Stomach smooth muscle (tissue), 2 donors: ENCODE measurements at regions not wholly inside any gene's neighbourhood (a gene's known extent, or its start where the extent isn't known, plus 50 kb on each side); places are given as distances from the start of the nearest gene placed in this dataset.

Experiments used
- H3K27ac ChIP-seq: one replicate; pipeline ENCODE4 v1.7.0; 2013; ENCODE audit warnings: mild to moderate bottlenecking, low read length, inconsistent platforms
- H3K27me3 ChIP-seq, 2 donors: one replicate each; pipeline ENCODE4 v1.7.0; 2013; ENCODE audit warnings: low read length in 2 of 2; ENCODE audit not compliant: insufficient read depth in 2 of 2, control insufficient read depth in 1 of 2
- H3K36me3 ChIP-seq, 2 donors: one replicate each; pipeline ENCODE4 v1.7.0; 2013; ENCODE audit warnings: low read length in 2 of 2; ENCODE audit not compliant: control insufficient read depth in 2 of 2, insufficient read depth in 2 of 2
- H3K4me1 ChIP-seq: one replicate; pipeline ENCODE4 v1.7.0; 2013; ENCODE audit warnings: low read length; ENCODE audit not compliant: control insufficient read depth, insufficient read depth
- H3K4me3 ChIP-seq, 2 donors: one replicate each; pipeline ENCODE4 v1.7.0; 2013; ENCODE audit warnings: low read length in 2 of 2
- H3K9ac ChIP-seq, 2 donors: one replicate each; pipeline ENCODE4 v1.7.0; 2013; ENCODE audit warnings: low read length in 2 of 2, mild to moderate bottlenecking in 1 of 2
- H3K9me3 ChIP-seq, 2 donors: one replicate each; pipeline ENCODE4 v1.7.0; 2013; ENCODE audit warnings: low read length in 2 of 2; ENCODE audit not compliant: control insufficient read depth in 2 of 2
- donor health status: healthy.
- donor health status: Pancreatic carcinoma.

- no peak overlapping the region for H3K4me3 ChIP-seq
- no peak overlapping the region for H3K27ac ChIP-seq
- H3K9ac ChIP-seq = no peak overlapping the region
- no peaks in the 10 kb centered on the region for H3K4me1 ChIP-seq
- H3K36me3 ChIP-seq = no peaks in the 10 kb centered on the region
- peaks cover 3 to 6% of the 10 kb centered on the region in 2 donors for H3K27me3 ChIP-seq
- H3K9me3 ChIP-seq = peaks cover 0 to 4% of the 10 kb centered on the region in 2 donors
Measured at GRCh38 chr11:131044851-131045250, 128.6 kb upstream of the SNX19 start.

- H3K4me1 ChIP-seq = no peaks in the 10 kb centered on the region
- H3K36me3 ChIP-seq = no peaks in the 10 kb centered on the region
- no peak overlapping the region for H3K27ac ChIP-seq
- H3K9ac ChIP-seq = no peak overlapping the region
- peaks cover 0 to 4% of the 10 kb centered on the region in 2 donors for H3K9me3 ChIP-seq
- peaks cover 0 to 4% of the 10 kb centered on the region in 2 donors for H3K27me3 ChIP-seq
- no peak overlapping the region for H3K4me3 ChIP-seq
Measured at GRCh38 chr11:131052367-131052766, 136.1 kb upstream of the SNX19 start.

GRCh38 chr11:131056036-131056435, 139.8 kb upstream of the SNX19 start:
- no peaks in the 10 kb centered on the region for H3K36me3 ChIP-seq
- no peaks in the 10 kb centered on the region for H3K4me1 ChIP-seq
- no peak overlapping the region for H3K4me3 ChIP-seq
- no peak overlapping the region for H3K27ac ChIP-seq
- no peak overlapping the region for H3K9ac ChIP-seq
- no peaks in the 10 kb centered on the region for H3K9me3 ChIP-seq
- peaks cover 3 to 4% of the 10 kb centered on the region in 2 donors for H3K27me3 ChIP-seq

- Histone ChIP-seq H3K27me3 (peaks cover 3 to 4% of the 10 kb centered on the region in 2 donors), H3K4me3 (no peak overlapping the region)
Measured at GRCh38 chr11:131063638-131064037, 147.4 kb upstream of the SNX19 start.

GRCh38 chr11:131064373-131064991, 148.2 kb upstream of the SNX19 start:
- no peaks in the 10 kb centered on the region for H3K36me3 ChIP-seq
- no peak overlapping the region for H3K4me3 ChIP-seq
- peaks cover 3 to 4% of the 10 kb centered on the region in 2 donors for H3K27me3 ChIP-seq
- no peak overlapping the region for H3K27ac ChIP-seq
- no peak overlapping the region for H3K9ac ChIP-seq
- no peaks in the 10 kb centered on the region for H3K9me3 ChIP-seq
- no peaks in the 10 kb centered on the region for H3K4me1 ChIP-seq

More at GRCh38 chr11:131063638-131064037, 147.4 kb upstream of the SNX19 start:
- no peak overlapping the region for H3K27ac ChIP-seq
- no peak overlapping the region for H3K9ac ChIP-seq
- no peaks in the 10 kb centered on the region for H3K36me3 ChIP-seq
- no peaks in the 10 kb centered on the region for H3K9me3 ChIP-seq
- no peaks in the 10 kb centered on the region for H3K4me1 ChIP-seq

DNA sequence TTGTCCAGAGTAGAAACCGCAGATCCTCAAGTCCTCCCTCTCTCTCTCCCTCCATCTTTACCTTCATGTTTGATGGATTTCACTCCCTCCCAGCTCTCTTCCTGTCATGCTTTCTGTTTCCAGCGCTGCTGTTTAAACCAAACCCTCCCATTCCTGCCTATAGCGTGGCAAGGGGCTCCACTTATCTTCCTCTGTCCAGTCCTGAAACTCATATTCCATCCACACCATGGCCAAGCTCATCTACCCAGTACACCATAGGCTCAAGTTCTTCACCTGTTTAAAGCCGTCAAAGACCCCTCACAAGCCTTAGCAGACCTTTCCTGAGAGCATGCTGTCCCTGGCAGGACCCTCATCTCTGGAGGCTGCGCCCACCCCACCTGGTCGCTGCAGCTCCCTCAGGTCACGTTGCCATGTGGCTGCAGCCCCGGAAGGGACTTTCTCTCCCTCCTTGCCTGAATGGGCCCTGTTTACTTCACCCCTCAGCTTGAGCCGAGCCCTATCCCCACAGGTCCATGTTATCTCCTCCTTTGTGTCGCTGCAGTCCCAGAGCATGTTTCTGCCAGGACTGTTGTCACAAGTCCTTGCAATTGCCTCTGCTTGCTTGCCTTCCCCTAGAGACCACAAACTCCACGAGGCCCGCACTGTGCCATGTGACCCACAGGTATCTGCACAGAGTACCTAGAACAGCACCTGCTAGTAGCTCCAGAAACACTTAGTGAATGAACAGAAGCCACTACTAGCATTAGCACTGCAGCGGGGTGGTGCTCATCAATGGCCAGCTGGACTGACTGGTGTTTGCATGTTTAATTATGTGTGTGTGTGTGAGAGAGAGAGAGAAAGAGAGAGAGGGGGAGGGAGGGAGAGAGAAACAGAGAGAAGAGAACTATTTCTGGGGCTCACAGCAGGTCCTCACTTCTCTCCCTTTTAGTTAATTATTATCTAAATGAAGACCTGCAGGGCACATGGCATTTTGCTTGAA, 149.4 kb upstream of the SNX19 start:
- Histone ChIP-seq H3K4me3 (no peak overlapping the region), H3K27ac (no peak overlapping the region), H3K9ac (no peak overlapping the region), H3K4me1 (no peaks in the 10 kb centered on the region), H3K9me3 (no peaks in the 10 kb centered on the region), H3K27me3 (peaks cover 0 to 3% of the 10 kb centered on the region in 2 donors), H3K36me3 (no peaks in the 10 kb centered on the region)

DNA sequence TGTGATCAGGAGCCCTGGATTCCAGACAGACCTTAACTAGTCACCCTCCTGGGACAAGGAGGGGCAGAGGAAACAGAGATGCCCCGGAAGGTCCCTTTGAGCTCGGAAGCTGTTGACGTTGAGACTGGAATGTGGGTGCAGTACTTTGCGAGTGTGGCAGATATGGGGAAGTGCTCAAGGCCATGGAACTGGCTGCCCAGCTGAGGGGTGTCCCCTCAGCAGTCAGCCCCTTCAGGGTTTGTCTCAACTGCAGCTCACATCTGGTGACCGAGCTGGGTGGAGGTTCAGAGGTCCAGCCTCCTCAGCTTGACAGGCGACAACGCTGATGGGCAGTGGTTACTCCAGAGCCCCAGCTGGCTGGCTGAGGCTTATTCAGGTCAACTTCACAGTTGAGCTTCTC, 150.3 kb upstream of the SNX19 start:
- Histone ChIP-seq H3K27me3 (peaks cover 0 to 3% of the 10 kb centered on the region in 2 donors), H3K9ac (no peak overlapping the region), H3K4me1 (no peaks in the 10 kb centered on the region), H3K27ac (no peak overlapping the region), H3K9me3 (no peaks in the 10 kb centered on the region), H3K36me3 (no peaks in the 10 kb centered on the region), H3K4me3 (no peak overlapping the region)

GRCh38 chr11:131070365-131070764, 154.1 kb upstream of the SNX19 start:
- Histone ChIP-seq H3K27ac (no peak overlapping the region), H3K4me3 (no peak overlapping the region), H3K4me1 (no peaks in the 10 kb centered on the region), H3K36me3 (no peaks in the 10 kb centered on the region), H3K9me3 (no peaks in the 10 kb centered on the region), H3K27me3 (peaks cover 0 to 5% of the 10 kb centered on the region in 2 donors), H3K9ac (no peak overlapping the region)

GRCh38 chr11:131073167-131073566, 156.9 kb upstream of the SNX19 start:
- H3K9ac ChIP-seq = no peak overlapping the region
- H3K36me3 ChIP-seq = no peaks in the 10 kb centered on the region

GRCh38 chr11:131074573-131074972, 158.3 kb upstream of the SNX19 start:
- H3K27me3 ChIP-seq = peaks cover 0 to 3% of the 10 kb centered on the region in 2 donors
- H3K27ac ChIP-seq = no peak overlapping the region
- H3K36me3 ChIP-seq = no peaks in the 10 kb centered on the region
- H3K4me3 ChIP-seq = no peak overlapping the region
- no peaks in the 10 kb centered on the region for H3K9me3 ChIP-seq
- H3K4me1 ChIP-seq = no peaks in the 10 kb centered on the region
- H3K9ac ChIP-seq = no peak overlapping the region

More at GRCh38 chr11:131073167-131073566, 156.9 kb upstream of the SNX19 start:
- Histone ChIP-seq H3K4me3 (no peak overlapping the region), H3K27ac (no peak overlapping the region), H3K9me3 (no peaks in the 10 kb centered on the region), H3K27me3 (peaks cover 0 to 3% of the 10 kb centered on the region in 2 donors), H3K4me1 (no peaks in the 10 kb centered on the region)
